ENCODE measurements at regions not wholly inside any gene's neighbourhood (a gene's known extent, or its start where the extent isn't known, plus 50 kb on each side); places are given as distances from the start of the nearest gene placed in this dataset.

GRCh38 chr5:72752909-72753308, 63.6 kb upstream of the TNPO1 start:
- no peaks in the 10 kb centered on the region; the same call in 1 of the 2 replicates for H3K9me3 ChIP-seq (ENCODE audit: control insufficient read depth, insufficient read depth, low read length)
- no peak overlapping the region for H4K8ac ChIP-seq (ENCODE audit: low read depth in 2 of 2, low read length in 2 of 2)
- H3K18ac ChIP-seq (ENCODE audit: low read depth, low read length): no peak overlapping the region
- no peaks in the 10 kb centered on the region for H3K9me1 ChIP-seq (ENCODE audit: insufficient read depth, low read length)
- no peak overlapping the region for H2BK5ac ChIP-seq (ENCODE audit: low read depth, low read length, poor library complexity, severe bottlenecking)
- dilution Hi-C loops (cut with HindIII; ENCODE audit: low sequenced_read_pairs, unreplicated experiment): no loop called here
- H3K4me3 ChIP-seq (ENCODE audit: insufficient read depth, low read depth, low read length): no peak overlapping the region
- H3K4me2 ChIP-seq (ENCODE audit: low read depth, low read length): no peak overlapping the region
- H2AFZ ChIP-seq (replicated peaks; ENCODE audit: low read length, poor library complexity): no peak overlapping the region
- in situ Hi-C loops (cut with MboI; ENCODE audit: low sequenced_read_pairs): no loop called here
- no peaks in the 10 kb centered on the region for H3K36me3 ChIP-seq (ENCODE audit: control insufficient read depth, insufficient read depth, low read length)
- H2AK9ac ChIP-seq (replicated peaks; ENCODE audit: low read depth, low read length, poor library complexity): no peak overlapping the region
- peaks cover 7% of the 10 kb centered on the region for H3K27me3 ChIP-seq (ENCODE audit: control insufficient read depth, insufficient read depth, low read length)
- POLR2A ChIA-PET (ENCODE audit: unreplicated experiment): no interaction called here
- no peak for DNase-seq
- no peak for ATAC-seq (ENCODE audit: low read depth)
- CTCF ChIA-PET: interaction anchor here (1.0 kb wide), 1 partner anchor 29 kb away, joined by 3 read pairs; no protein-coding TSS in a partner anchor
- no peak overlapping the region for H3K56ac ChIP-seq (ENCODE audit: extremely low read depth, insufficient read depth, low read length)
- H2AK5ac ChIP-seq (ENCODE audit: low read depth, low read length): no peak overlapping the region
- H2BK20ac ChIP-seq (ENCODE audit: low read depth, low read length): no peak overlapping the region
- H3K4ac ChIP-seq (ENCODE audit: low read depth, low read length): no peak overlapping the region
- H3K9ac ChIP-seq (ENCODE audit: low read depth, low read length): no peak overlapping the region
- WGBS, 2 experiments (ENCODE audit: extremely low coverage in 2 of 2, insufficient read length in 1 of 2): no CpG with 5 or more reads among the region's 1 CpG
- intact Hi-C loops (cut with micrococcal nuclease): no loop called here
- no peak overlapping the region for H2BK15ac ChIP-seq (ENCODE audit: low read depth, low read length)
- H3K79me1 ChIP-seq (ENCODE audit: low read depth in 1 of 2, low read length in 2 of 2): no peaks in the 10 kb centered on the region
- no peaks in the 10 kb centered on the region for H3K4me1 ChIP-seq (ENCODE audit: control insufficient read depth, insufficient read depth, low read length)
- TF ChIP-seq SMC3 (IDR thresholded peaks at IDR 0.05; ENCODE audit: low read depth, low read length) (no peak), POLR2A (IDR thresholded peaks at IDR 0.05; ENCODE audit: low read depth, low read length) (no peak), MXI1 (IDR thresholded peaks at IDR 0.05; ENCODE audit: borderline replicate concordance, low read depth, low read length) (no peak), RAD21 (IDR thresholded peaks at IDR 0.05; ENCODE audit: low read length) (no peak), CHD1 (IDR thresholded peaks at IDR 0.05; ENCODE audit: low read depth, low read length) (no peak), MAFK (IDR thresholded peaks at IDR 0.05; ENCODE audit: low read depth, low read length) (no peak), RCOR1 (IDR thresholded peaks at IDR 0.05; ENCODE audit: insufficient replicate concordance, low read length) (no peak), CTCF (conservative IDR thresholded peaks at IDR 0.05; ENCODE audit: low read depth, low read length) (no peak), CEBPB (IDR thresholded peaks at IDR 0.05; ENCODE audit: low read depth, low read length) (no peak), FOS (IDR thresholded peaks at IDR 0.05; ENCODE audit: low read depth, low read length) (no peak)
- no TSS peak for BruUV-seq (replicated peaks)
- no peak overlapping the region for H4K91ac ChIP-seq (ENCODE audit: insufficient read depth, low read depth, low read length)
- H3K27ac ChIP-seq (ENCODE audit: insufficient read depth, low read length): no peak overlapping the region
- H3K14ac ChIP-seq (replicated peaks; ENCODE audit: low read depth, low read length): no peak overlapping the region
- H4K5ac ChIP-seq (ENCODE audit: low read depth, low read length): no peak overlapping the region
- no peak overlapping the region for H2BK120ac ChIP-seq (ENCODE audit: low read depth, low read length)
- no peak overlapping the region for H3K23ac ChIP-seq (ENCODE audit: low read depth, low read length)
- no peaks in the 10 kb centered on the region for H4K20me1 ChIP-seq (ENCODE audit: insufficient read depth, low read length)
